DND-41 (cell line): ENCODE measurements at regions not wholly inside any gene's neighbourhood (a gene's known extent, or its start where the extent isn't known, plus 50 kb on each side); places are given as distances from the start of the nearest gene placed in this dataset.

Experiments
- ATAC-seq: fragments of 200-7000 bp; cut with Tn5 transposase; 3 replicates; pipeline ENCODE4 v1.9.1; 2021; ENCODE audit warnings: low read depth; ENCODE audit not compliant: insufficient read depth
- DNase-seq: peaks from one replicate; pipeline ENCODE4 v3.0.0-alpha.2; 2020
- H2AFZ ChIP-seq: 2 replicates; pipeline ENCODE4 v1.6.0; 2012; ENCODE audit warnings: low read depth, low read length
- H3K27ac ChIP-seq: 2 replicates; pipeline ENCODE4 v1.5.1; 2012; ENCODE audit warnings: low read length, inconsistent platforms
- H3K27me3 ChIP-seq: fragments of 200-600 bp; sonication (generic); 2 replicates; pipeline ENCODE4 v1.6.0; 2012; ENCODE audit warnings: low read length, mild to moderate bottlenecking, inconsistent platforms; ENCODE audit not compliant: insufficient read depth, poor library complexity
- H3K36me3 ChIP-seq: 2 replicates; pipeline ENCODE4 v1.5.1; 2012; ENCODE audit warnings: low read length, inconsistent platforms; ENCODE audit not compliant: insufficient read depth
- H3K4me1 ChIP-seq: 2 replicates; pipeline ENCODE4 v1.5.1; 2012; ENCODE audit warnings: mild to moderate bottlenecking, low read length; ENCODE audit not compliant: insufficient read depth
- H3K4me2 ChIP-seq: 2 replicates; pipeline ENCODE4 v1.6.0; 2012; ENCODE audit warnings: mild to moderate bottlenecking, moderate library complexity, low read length, inconsistent platforms; ENCODE audit not compliant: insufficient read depth
- H3K4me3 ChIP-seq, 2 experiments: fragments of 200-600 bp in 1 of 2; shearing (Covaris generic) in 1 of 2; 2 replicates each; pipeline ENCODE4 v1.5.1; 2012 to 2016; ENCODE audit warnings: inconsistent platforms in 2 of 2, low read length in 2 of 2, mild to moderate bottlenecking in 2 of 2, low read depth in 1 of 2, moderate library complexity in 1 of 2
- H3K79me2 ChIP-seq: 2 replicates; pipeline ENCODE4 v1.6.0; 2012; ENCODE audit warnings: low read length, inconsistent platforms; ENCODE audit not compliant: insufficient read depth
- H3K9ac ChIP-seq: 2 replicates; pipeline ENCODE4 v1.6.0; 2012; ENCODE audit warnings: low read depth, mild to moderate bottlenecking, inconsistent platforms, low read length, moderate library complexity
- H3K9me3 ChIP-seq: 2 replicates; pipeline ENCODE4 v1.5.1; 2012; ENCODE audit warnings: low read length, moderate library complexity, mild to moderate bottlenecking, inconsistent platforms; ENCODE audit not compliant: insufficient read depth, severe bottlenecking
- H4K20me1 ChIP-seq: 2 replicates; pipeline ENCODE4 v1.6.0; 2012; ENCODE audit warnings: low read length; ENCODE audit not compliant: insufficient read depth
- EZH2 ChIP-seq: IDR thresholded peaks from 3 replicates; pipeline ENCODE4 v1.6.1; 2012; ENCODE audit warnings: borderline replicate concordance, low read depth, mild to moderate bottlenecking, moderate library complexity, low read length, inconsistent platforms; ENCODE audit not compliant: severe bottlenecking
- TF ChIP-seq, protein P1 (sequence below): IDR thresholded peaks from 2 replicates; pipeline ENCODE4 v1.5.1; 2012; ENCODE audit warnings: borderline replicate concordance, low read length, moderate library complexity, mild to moderate bottlenecking; ENCODE audit not compliant: poor library complexity, severe bottlenecking; ENCODE audit errors: extremely low read depth

GRCh38 chr7:116356333-116356965 lies 143.1 kb upstream of the CAV2 start:
- no peaks in the 10 kb centered on the region for H3K4me1 ChIP-seq
- no peak overlapping the region for H3K9ac ChIP-seq
- ATAC-seq: no peak

GRCh38 chr7:116356979-116357378 lies 142.6 kb upstream of the CAV2 start:
- no peak overlapping the region for H2AFZ ChIP-seq
- no peak overlapping the region for H3K27ac ChIP-seq
- H4K20me1 ChIP-seq: no peaks in the 10 kb centered on the region
- H3K79me2 ChIP-seq: no peaks in the 10 kb centered on the region
- H3K9me3 ChIP-seq: no peaks in the 10 kb centered on the region
- H3K4me2 ChIP-seq: no peak overlapping the region
- no peaks in the 10 kb centered on the region for H3K27me3 ChIP-seq
- no peak overlapping the region for H3K9ac ChIP-seq
- no peaks in the 10 kb centered on the region for H3K36me3 ChIP-seq
- no peaks in the 10 kb centered on the region for H3K4me1 ChIP-seq
- no peak for ATAC-seq
- TF ChIP-seq EZH2: no peak
- TF ChIP-seq, protein P1, sequence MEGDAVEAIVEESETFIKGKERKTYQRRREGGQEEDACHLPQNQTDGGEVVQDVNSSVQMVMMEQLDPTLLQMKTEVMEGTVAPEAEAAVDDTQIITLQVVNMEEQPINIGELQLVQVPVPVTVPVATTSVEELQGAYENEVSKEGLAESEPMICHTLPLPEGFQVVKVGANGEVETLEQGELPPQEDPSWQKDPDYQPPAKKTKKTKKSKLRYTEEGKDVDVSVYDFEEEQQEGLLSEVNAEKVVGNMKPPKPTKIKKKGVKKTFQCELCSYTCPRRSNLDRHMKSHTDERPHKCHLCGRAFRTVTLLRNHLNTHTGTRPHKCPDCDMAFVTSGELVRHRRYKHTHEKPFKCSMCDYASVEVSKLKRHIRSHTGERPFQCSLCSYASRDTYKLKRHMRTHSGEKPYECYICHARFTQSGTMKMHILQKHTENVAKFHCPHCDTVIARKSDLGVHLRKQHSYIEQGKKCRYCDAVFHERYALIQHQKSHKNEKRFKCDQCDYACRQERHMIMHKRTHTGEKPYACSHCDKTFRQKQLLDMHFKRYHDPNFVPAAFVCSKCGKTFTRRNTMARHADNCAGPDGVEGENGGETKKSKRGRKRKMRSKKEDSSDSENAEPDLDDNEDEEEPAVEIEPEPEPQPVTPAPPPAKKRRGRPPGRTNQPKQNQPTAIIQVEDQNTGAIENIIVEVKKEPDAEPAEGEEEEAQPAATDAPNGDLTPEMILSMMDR: no peak
- H3K4me3 ChIP-seq: no peak overlapping the region
- DNase-seq: no peak

More at GRCh38 chr7:116356333-116356965, 143.1 kb upstream of the CAV2 start:
- Histone ChIP-seq H3K4me2 (no peak overlapping the region), H3K36me3 (no peaks in the 10 kb centered on the region), H2AFZ (no peak overlapping the region), H4K20me1 (no peaks in the 10 kb centered on the region), H3K9me3 (no peaks in the 10 kb centered on the region), H3K27ac (no peak overlapping the region), H3K27me3 (no peaks in the 10 kb centered on the region), H3K79me2 (no peaks in the 10 kb centered on the region), H3K4me3 (no peak overlapping the region)
- TF ChIP-seq, protein P1: no peak
- no peak for DNase-seq

DNA sequence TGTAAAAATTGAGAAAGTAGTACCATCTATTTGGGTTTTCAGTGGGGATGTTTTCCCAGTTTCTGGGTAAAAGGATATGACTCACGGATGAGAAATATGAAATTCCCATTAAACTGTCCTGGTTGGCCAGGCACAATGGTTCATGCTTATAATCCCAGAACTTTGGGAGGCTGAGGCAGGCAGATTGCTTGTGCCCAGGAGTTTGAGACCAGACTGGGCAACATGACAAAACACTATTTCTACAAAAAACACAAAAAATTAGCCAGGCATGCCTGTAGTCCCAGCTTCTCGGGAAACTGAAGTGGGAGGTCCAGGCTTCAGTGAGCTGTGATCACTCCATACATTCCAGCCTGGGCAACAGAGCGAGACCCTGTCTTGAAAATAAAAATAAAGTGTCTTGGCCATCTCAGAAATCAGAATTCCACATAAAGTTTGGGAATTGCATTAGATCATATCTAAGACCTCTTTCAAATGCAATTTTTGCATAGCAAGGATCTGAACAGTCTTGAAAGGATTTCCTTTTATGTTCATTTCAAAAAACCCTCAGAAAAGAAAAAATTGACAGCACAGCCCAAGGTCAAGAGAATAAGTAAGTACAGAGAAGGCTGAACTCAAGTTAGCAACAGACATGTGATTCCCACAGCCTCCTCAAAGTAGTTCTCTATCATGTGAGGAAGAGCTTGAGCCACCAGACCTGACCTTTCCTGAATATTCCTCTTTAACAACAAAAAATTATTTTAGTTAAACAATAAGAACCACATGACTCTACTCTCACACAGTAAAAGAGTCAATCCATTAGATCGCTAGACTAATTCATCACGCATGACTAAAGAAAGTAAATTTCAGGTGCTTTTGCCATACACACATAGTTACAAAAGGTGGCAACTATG lies 141.5 kb upstream of the CAV2 start:
- H3K27me3 ChIP-seq: no peaks in the 10 kb centered on the region
- no peak for ATAC-seq

More for the DNA sequence above, 141.5 kb upstream of the CAV2 start:
- no peaks in the 10 kb centered on the region for H3K36me3 ChIP-seq
- no peaks in the 10 kb centered on the region for H4K20me1 ChIP-seq
- no peaks in the 10 kb centered on the region for H3K4me1 ChIP-seq
- no peak for TF ChIP-seq EZH2
- TF ChIP-seq, protein P1: no peak
- no peak overlapping the region for H3K9ac ChIP-seq
- no peak overlapping the region for H3K4me2 ChIP-seq
- DNase-seq: no peak
- no peaks in the 10 kb centered on the region for H3K9me3 ChIP-seq
- no peak overlapping the region for H3K4me3 ChIP-seq
- no peak overlapping the region for H3K27ac ChIP-seq
- H2AFZ ChIP-seq: no peak overlapping the region
- H3K79me2 ChIP-seq: no peaks in the 10 kb centered on the region
